ENCODE measurements at regions not wholly inside any gene's neighbourhood (a gene's known extent, or its start where the extent isn't known, plus 50 kb on each side); places are given as distances from the start of the nearest gene placed in this dataset.

DNA sequence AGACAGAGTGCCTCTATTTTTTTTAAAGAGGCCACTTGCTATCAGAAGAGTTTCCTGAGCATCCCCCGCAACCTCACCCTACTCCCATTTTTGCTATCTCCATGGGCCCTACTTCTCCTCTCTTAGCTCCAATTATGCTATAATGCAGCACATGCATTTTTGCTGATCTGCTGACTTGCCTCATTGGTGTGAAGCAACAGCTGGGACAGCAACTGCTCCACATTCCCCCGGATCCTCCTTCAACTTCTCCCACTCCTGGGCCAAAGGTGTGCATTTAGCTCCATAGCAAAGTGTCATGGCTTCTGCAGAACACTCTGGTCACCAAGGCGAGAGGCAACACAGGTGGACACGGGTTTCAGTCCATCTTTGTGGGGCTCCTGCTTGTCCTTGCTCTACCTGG lies 56.7 kb upstream of the USP29 start:
- H3K9me3 Mint-ChIP-seq: peaks cover 33% of the 10 kb centered on the region
- H3K27ac Mint-ChIP-seq: no peak overlapping the region
- H3K4me1 Mint-ChIP-seq: no peaks in the 10 kb centered on the region
- H3K36me3 Mint-ChIP-seq: no peaks in the 10 kb centered on the region
- no peaks in the 10 kb centered on the region for H3K27me3 Mint-ChIP-seq
- H3K4me3 Mint-ChIP-seq: no peak overlapping the region
- no peak for ATAC-seq

GRCh38 chr19:57067440-57067839 lies 52.3 kb upstream of the USP29 start:
- Mint-ChIP-seq H3K36me3 (no peaks in the 10 kb centered on the region), H3K4me3 (no peak overlapping the region), H3K9me3 (peaks cover 25% of the 10 kb centered on the region), H3K27ac (no peak overlapping the region), H3K27me3 (no peaks in the 10 kb centered on the region), H3K4me1 (no peaks in the 10 kb centered on the region)
- ATAC-seq: no peak

- no peaks in the 10 kb centered on the region for H3K27me3 Mint-ChIP-seq
- ATAC-seq: no peak
- no peaks in the 10 kb centered on the region for H3K36me3 Mint-ChIP-seq
- H3K4me1 Mint-ChIP-seq: no peaks in the 10 kb centered on the region
- H3K27ac Mint-ChIP-seq: no peak overlapping the region
- peaks cover 25% of the 10 kb centered on the region for H3K9me3 Mint-ChIP-seq
- no peak overlapping the region for H3K4me3 Mint-ChIP-seq
These were observed 51.5 kb upstream of the USP29 start for GRCh38 chr19:57068311-57068710.

DNA sequence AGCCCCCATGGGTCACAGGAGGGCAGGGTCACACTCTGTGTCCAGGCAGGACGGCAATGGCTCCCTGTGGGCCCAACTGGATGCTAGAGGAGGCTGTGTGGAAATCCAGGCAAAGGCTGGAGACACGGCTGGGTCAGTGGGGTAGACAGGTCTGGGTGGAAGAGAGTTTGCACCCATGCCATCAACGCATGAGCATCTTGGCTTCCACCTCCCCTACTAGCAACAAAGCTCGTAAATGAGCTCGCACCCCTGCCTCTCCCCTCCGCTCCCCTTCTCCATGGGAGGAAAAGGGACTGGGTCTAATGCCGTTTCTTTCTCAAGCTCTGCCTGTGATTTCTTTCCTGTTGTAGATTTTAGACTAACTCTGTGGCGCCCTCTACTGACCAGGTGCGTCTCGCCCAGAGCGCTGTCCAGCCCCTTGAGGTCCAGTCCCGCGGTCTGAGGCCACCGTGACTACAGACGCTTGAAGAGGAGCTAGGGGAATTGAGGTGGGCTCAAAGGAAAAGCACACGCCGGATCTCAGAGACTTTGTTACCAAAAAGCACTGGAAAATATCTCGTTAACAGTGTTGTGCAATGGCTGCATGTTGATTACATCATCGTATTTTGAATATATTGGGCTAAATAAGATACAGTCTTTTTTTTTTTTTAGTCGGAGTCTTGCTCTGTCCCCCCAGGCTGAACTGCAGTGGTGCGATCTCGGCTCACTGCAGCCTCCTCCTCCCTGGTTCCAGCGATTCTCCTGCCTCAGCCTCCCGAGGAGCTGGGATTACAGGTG lies 50.7 kb upstream of the USP29 start:
- no peaks in the 10 kb centered on the region for H3K27me3 Mint-ChIP-seq

More for the DNA sequence above, 50.7 kb upstream of the USP29 start:
- Mint-ChIP-seq H3K9me3 (peaks cover 21% of the 10 kb centered on the region), H3K4me1 (no peaks in the 10 kb centered on the region), H3K4me3 (no peak overlapping the region), H3K27ac (no peak overlapping the region), H3K36me3 (no peaks in the 10 kb centered on the region)
- no peak for ATAC-seq

All from stimulated activated memory B cell treated with anti-CD40 and anti-IgM and Interleukin-4, amounts not matched to agents 10 μg/mL and 1 μg/mL and 100 μg/mL, for 72 hours (primary cell).